GM23338 (cell line): ENCODE measurements at regions not wholly inside any gene's neighbourhood (a gene's known extent, or its start where the extent isn't known, plus 50 kb on each side); places are given as distances from the start of the nearest gene placed in this dataset.

Source experiments
- ATAC-seq: fragments of 200-7000 bp; cut with Tn5 transposase; 3 replicates; pipeline ENCODE4 v1.9.1; 2020
- DNase-seq: peaks from one replicate; pipeline ENCODE4 v3.0.0-alpha.2; 2015; ENCODE audit warnings: low spot score
- H2AFZ ChIP-seq: fragments of 200-600 bp; sonication (generic); 2 replicates; pipeline ENCODE4 v1.8.0; 2016; ENCODE audit warnings: antibody characterized with exemption, mild to moderate bottlenecking, moderate library complexity
- H3F3A ChIP-seq: fragments of 200-600 bp; sonication (generic); replicated peaks from 2 replicates; pipeline ENCODE4 v1.8.0; 2017; ENCODE audit warnings: antibody characterized with exemption, mixed run types, low read depth
- H3K27ac ChIP-seq: fragments of 200-600 bp; sonication (generic); 2 replicates; pipeline ENCODE4 v1.6.1; 2016; ENCODE audit warnings: low read depth
- H3K27me3 ChIP-seq: fragments of 200-600 bp; sonication (generic); 2 replicates; pipeline ENCODE4 v1.8.0; 2016; ENCODE audit warnings: mild to moderate bottlenecking, mixed run types, moderate library complexity; ENCODE audit not compliant: insufficient read depth
- H3K36me3 ChIP-seq: fragments of 200-600 bp; sonication (generic); 2 replicates; pipeline ENCODE4 v1.8.0; 2016; ENCODE audit warnings: mild to moderate bottlenecking; ENCODE audit not compliant: insufficient read depth
- H3K4me1 ChIP-seq: fragments of 200-600 bp; sonication (generic); 2 replicates; pipeline ENCODE4 v1.8.0; 2016; ENCODE audit warnings: mild to moderate bottlenecking, moderate library complexity; ENCODE audit not compliant: insufficient read depth
- H3K4me2 ChIP-seq: fragments of 200-600 bp; sonication (generic); 2 replicates; pipeline ENCODE4 v1.7.1; 2017; ENCODE audit warnings: mixed run types
- H3K4me3 ChIP-seq: fragments of 200-600 bp; sonication (generic); 2 replicates; pipeline ENCODE4 v1.6.1; 2016; ENCODE audit warnings: mixed run types
- H3K79me2 ChIP-seq: fragments of 200-600 bp; sonication (generic); replicated peaks from 2 replicates; pipeline ENCODE4 v1.8.0; 2017; ENCODE audit warnings: mild to moderate bottlenecking; ENCODE audit not compliant: insufficient read depth
- H3K9me2 ChIP-seq: fragments of 200-600 bp; sonication (generic); 2 replicates; pipeline ENCODE4 v1.8.0; 2017; ENCODE audit not compliant: insufficient read depth
- H4K20me1 ChIP-seq: fragments of 200-600 bp; sonication (generic); replicated peaks from 2 replicates; pipeline ENCODE4 v1.8.0; 2017; ENCODE audit warnings: mild to moderate bottlenecking; ENCODE audit not compliant: insufficient read depth
- H3K27ac Mint-ChIP-seq: 2 replicates; pipeline ENCODE4 v1.8.0; 2020; ENCODE audit warnings: inconsistent platforms, mild to moderate bottlenecking, moderate library complexity, mixed read lengths
- H3K27me3 Mint-ChIP-seq: 3 replicates; pipeline ENCODE4 v1.8.0; 2022; ENCODE audit warnings: low read depth, mild to moderate bottlenecking, moderate library complexity, mixed read lengths, inconsistent platforms; ENCODE audit not compliant: insufficient read depth, poor library complexity
- H3K36me3 Mint-ChIP-seq: 3 replicates; pipeline ENCODE4 v1.8.0; 2021; ENCODE audit warnings: low read depth, mild to moderate bottlenecking, inconsistent platforms, moderate library complexity, mixed read lengths
- H3K4me1 Mint-ChIP-seq: 3 replicates; pipeline ENCODE4 v1.8.0; 2020; ENCODE audit warnings: mild to moderate bottlenecking, inconsistent platforms, mixed read lengths
- H3K4me3 Mint-ChIP-seq: 3 replicates; pipeline ENCODE4 v1.8.0; 2021; ENCODE audit warnings: moderate library complexity, mild to moderate bottlenecking, inconsistent platforms, mixed read lengths
- H3K9me3 Mint-ChIP-seq: 3 replicates; pipeline ENCODE4 v1.8.0; 2020; ENCODE audit warnings: moderate library complexity, mild to moderate bottlenecking, inconsistent platforms, mixed read lengths
- CREB1 ChIP-seq: fragments of 250-450 bp; sonication (Bioruptor Pico); IDR thresholded peaks from 2 replicates; pipeline ENCODE4 v1.5.0; 2020; ENCODE audit warnings: low read depth, mild to moderate bottlenecking, moderate library complexity
- EZH2 ChIP-seq: fragments of 200-600 bp; sonication (generic); IDR thresholded peaks from one replicate; pipeline ENCODE4 v1.8.0; 2017; ENCODE audit warnings: antibody characterized with exemption, mild to moderate bottlenecking, low read depth; ENCODE audit not compliant: unreplicated experiment
- EZH2phosphoT487 ChIP-seq: fragments of 200-600 bp; sonication (generic); IDR thresholded peaks from one replicate; pipeline ENCODE4 v1.8.1; 2018; ENCODE audit warnings: antibody characterized with exemption; ENCODE audit not compliant: unreplicated experiment
- JUNB ChIP-seq: IDR thresholded peaks from one replicate; pipeline ENCODE4 v1.6.1; 2016; ENCODE audit warnings: antibody characterized with exemption; ENCODE audit not compliant: unreplicated experiment
- NANOG ChIP-seq: IDR thresholded peaks from 2 replicates; pipeline ENCODE4 v1.6.1; 2016; ENCODE audit warnings: antibody characterized with exemption, borderline replicate concordance
- POLR2AphosphoS5 ChIP-seq: IDR thresholded peaks from 2 replicates; pipeline ENCODE4 v1.6.1; 2016; ENCODE audit warnings: antibody characterized with exemption, low read depth
- STAT1 ChIP-seq: IDR thresholded peaks from one replicate; pipeline ENCODE4 v1.6.1; 2016; ENCODE audit warnings: antibody characterized with exemption; ENCODE audit not compliant: unreplicated experiment
- ZNF114 ChIP-seq: fragments of 250-450 bp; sonication (Bioruptor Pico); IDR thresholded peaks from 2 replicates; pipeline ENCODE4 v1.5.0; 2020; ENCODE audit warnings: mild to moderate bottlenecking, moderate library complexity
- ZNF331 ChIP-seq: fragments of 250-450 bp; sonication (Bioruptor Pico); IDR thresholded peaks from 2 replicates; pipeline ENCODE4 v1.5.0; 2020; ENCODE audit warnings: low read depth, mild to moderate bottlenecking, moderate library complexity
- TF ChIP-seq, protein P1 (sequence below): IDR thresholded peaks from one replicate; pipeline ENCODE4 v1.6.1; 2018; ENCODE audit warnings: antibody characterized with exemption; ENCODE audit not compliant: unreplicated experiment
- TF ChIP-seq, protein P2 (sequence below), 2 experiments: fragments of 200-600 bp in 1 of 2; sonication (generic) in 1 of 2; conservative IDR thresholded peaks; 2 replicates each; pipeline versions ENCODE4 v1.5.1 to v1.6.1; 2016 to 2017; ENCODE audit warnings: antibody characterized with exemption in 2 of 2, low read depth in 2 of 2, mild to moderate bottlenecking in 2 of 2, moderate library complexity in 1 of 2
- TF ChIP-seq, protein P3 (sequence below): IDR thresholded peaks from 2 replicates; pipeline ENCODE4 v1.6.1; 2016; ENCODE audit warnings: antibody characterized with exemption

DNA sequence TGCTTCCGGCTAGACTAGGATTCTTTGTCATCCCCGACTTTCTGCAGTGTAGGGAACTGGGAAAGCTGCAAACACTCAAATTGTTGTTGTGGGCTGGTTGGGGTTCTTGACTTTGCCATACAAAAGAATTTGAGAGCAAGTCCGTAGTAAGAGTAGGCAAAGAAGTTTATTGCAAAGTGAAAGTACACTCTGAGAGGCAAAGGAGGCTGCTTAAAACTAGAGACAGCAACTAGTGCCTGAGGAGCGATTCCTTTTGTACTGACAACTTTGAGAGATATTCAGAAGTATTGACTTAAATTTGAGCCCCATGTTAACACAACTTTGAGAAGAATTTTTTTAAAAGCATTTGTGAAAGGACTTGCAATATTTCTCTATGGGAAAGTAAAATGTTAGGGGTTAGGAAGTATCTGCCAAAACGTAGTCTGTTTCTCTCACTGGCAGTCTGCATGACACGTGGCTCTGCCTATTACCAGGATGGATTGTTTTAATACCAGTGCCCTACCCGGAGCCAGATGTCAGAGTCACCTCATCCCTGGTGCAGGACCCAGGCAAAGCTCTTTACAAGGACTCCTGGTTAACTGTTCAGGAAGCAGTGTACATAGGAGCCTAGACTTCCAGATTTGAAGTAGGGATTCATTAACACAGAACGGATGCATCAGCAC, 85.0 kb upstream of the CLPB start:
- no peak for DNase-seq
- Histone ChIP-seq H3K9me2 (no peaks in the 10 kb centered on the region), H3F3A (no peaks in the 10 kb centered on the region), H3K27me3 (no peaks in the 10 kb centered on the region), H4K20me1 (no peaks in the 10 kb centered on the region), H3K36me3 (no peaks in the 10 kb centered on the region), H3K4me3 (no peak overlapping the region), H3K4me1 (no peaks in the 10 kb centered on the region), H3K79me2 (no peaks in the 10 kb centered on the region), H2AFZ (peak overlapping the region; percentile 12; the same call in 1 of the 2 replicates), H3K27ac (no peak overlapping the region), H3K4me2 (no peak overlapping the region)
- Mint-ChIP-seq H3K4me3 (no peak overlapping the region), H3K27me3 (peaks cover 5% of the 10 kb centered on the region), H3K9me3 (no peaks in the 10 kb centered on the region), H3K36me3 (no peaks in the 10 kb centered on the region), H3K4me1 (no peaks in the 10 kb centered on the region), H3K27ac (no peak overlapping the region)
- TF ChIP-seq CREB1 (CRISPR knock-in tag), result no peak
- TF ChIP-seq, protein P1, sequence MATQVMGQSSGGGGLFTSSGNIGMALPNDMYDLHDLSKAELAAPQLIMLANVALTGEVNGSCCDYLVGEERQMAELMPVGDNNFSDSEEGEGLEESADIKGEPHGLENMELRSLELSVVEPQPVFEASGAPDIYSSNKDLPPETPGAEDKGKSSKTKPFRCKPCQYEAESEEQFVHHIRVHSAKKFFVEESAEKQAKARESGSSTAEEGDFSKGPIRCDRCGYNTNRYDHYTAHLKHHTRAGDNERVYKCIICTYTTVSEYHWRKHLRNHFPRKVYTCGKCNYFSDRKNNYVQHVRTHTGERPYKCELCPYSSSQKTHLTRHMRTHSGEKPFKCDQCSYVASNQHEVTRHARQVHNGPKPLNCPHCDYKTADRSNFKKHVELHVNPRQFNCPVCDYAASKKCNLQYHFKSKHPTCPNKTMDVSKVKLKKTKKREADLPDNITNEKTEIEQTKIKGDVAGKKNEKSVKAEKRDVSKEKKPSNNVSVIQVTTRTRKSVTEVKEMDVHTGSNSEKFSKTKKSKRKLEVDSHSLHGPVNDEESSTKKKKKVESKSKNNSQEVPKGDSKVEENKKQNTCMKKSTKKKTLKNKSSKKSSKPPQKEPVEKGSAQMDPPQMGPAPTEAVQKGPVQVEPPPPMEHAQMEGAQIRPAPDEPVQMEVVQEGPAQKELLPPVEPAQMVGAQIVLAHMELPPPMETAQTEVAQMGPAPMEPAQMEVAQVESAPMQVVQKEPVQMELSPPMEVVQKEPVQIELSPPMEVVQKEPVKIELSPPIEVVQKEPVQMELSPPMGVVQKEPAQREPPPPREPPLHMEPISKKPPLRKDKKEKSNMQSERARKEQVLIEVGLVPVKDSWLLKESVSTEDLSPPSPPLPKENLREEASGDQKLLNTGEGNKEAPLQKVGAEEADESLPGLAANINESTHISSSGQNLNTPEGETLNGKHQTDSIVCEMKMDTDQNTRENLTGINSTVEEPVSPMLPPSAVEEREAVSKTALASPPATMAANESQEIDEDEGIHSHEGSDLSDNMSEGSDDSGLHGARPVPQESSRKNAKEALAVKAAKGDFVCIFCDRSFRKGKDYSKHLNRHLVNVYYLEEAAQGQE, result no peak
- no peak for TF ChIP-seq EZH2phosphoT487
- TF ChIP-seq ZNF114 (CRISPR knock-in tag), result no peak
- no peak for TF ChIP-seq JUNB
- ATAC-seq, result no peak

DNA sequence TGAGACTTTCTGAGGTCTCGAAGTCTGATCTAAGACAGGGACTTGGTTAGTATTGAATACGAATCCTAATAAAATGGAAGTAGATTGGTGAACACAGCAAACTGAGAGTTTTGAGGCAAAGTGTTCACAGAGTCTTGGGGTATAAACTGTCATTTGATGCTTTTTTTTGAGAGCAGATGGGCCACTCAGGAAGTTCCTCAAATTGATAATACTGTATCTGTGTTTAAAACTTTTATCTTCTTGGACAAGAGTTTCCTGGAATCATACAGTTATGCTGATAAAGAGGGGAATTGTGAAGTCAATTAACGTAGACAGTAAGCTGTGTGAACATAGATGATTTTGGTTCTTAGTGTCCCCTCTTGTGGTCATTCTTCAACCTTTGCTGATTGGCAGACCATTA, 80.0 kb upstream of the CLPB start:
- Histone ChIP-seq H3K79me2 (no peaks in the 10 kb centered on the region), H4K20me1 (no peaks in the 10 kb centered on the region), H3K4me2 (no peak overlapping the region), H3K27me3 (no peaks in the 10 kb centered on the region), H3K4me3 (no peak overlapping the region), H3K4me1 (no peaks in the 10 kb centered on the region), H3K9me2 (no peaks in the 10 kb centered on the region), H2AFZ (no peak overlapping the region), H3K27ac (no peak overlapping the region), H3K36me3 (no peaks in the 10 kb centered on the region), H3F3A (no peaks in the 10 kb centered on the region)
- Mint-ChIP-seq H3K36me3 (peaks cover 17% of the 10 kb centered on the region), H3K4me3 (no peak overlapping the region), H3K4me1 (no peaks in the 10 kb centered on the region), H3K9me3 (peaks cover 35% of the 10 kb centered on the region), H3K27me3 (peaks cover 2% of the 10 kb centered on the region), H3K27ac (no peak overlapping the region)
- no peak for ATAC-seq
- DNase-seq, result no peak
- TF ChIP-seq STAT1, result no peak
- no peak for TF ChIP-seq EZH2
- no peak for TF ChIP-seq EZH2phosphoT487
- no peak for TF ChIP-seq ZNF331 (CRISPR knock-in tag)
- TF ChIP-seq NANOG, result no peak
- TF ChIP-seq, protein P1, result no peak
- TF ChIP-seq POLR2AphosphoS5, result no peak
- TF ChIP-seq ZNF114 (CRISPR knock-in tag), result no peak
- TF ChIP-seq, protein P2, sequence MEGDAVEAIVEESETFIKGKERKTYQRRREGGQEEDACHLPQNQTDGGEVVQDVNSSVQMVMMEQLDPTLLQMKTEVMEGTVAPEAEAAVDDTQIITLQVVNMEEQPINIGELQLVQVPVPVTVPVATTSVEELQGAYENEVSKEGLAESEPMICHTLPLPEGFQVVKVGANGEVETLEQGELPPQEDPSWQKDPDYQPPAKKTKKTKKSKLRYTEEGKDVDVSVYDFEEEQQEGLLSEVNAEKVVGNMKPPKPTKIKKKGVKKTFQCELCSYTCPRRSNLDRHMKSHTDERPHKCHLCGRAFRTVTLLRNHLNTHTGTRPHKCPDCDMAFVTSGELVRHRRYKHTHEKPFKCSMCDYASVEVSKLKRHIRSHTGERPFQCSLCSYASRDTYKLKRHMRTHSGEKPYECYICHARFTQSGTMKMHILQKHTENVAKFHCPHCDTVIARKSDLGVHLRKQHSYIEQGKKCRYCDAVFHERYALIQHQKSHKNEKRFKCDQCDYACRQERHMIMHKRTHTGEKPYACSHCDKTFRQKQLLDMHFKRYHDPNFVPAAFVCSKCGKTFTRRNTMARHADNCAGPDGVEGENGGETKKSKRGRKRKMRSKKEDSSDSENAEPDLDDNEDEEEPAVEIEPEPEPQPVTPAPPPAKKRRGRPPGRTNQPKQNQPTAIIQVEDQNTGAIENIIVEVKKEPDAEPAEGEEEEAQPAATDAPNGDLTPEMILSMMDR (conservative IDR thresholded peaks at IDR 0.05; ENCODE audit: low read depth in 2 of 2), result no peak
- TF ChIP-seq, protein P3, sequence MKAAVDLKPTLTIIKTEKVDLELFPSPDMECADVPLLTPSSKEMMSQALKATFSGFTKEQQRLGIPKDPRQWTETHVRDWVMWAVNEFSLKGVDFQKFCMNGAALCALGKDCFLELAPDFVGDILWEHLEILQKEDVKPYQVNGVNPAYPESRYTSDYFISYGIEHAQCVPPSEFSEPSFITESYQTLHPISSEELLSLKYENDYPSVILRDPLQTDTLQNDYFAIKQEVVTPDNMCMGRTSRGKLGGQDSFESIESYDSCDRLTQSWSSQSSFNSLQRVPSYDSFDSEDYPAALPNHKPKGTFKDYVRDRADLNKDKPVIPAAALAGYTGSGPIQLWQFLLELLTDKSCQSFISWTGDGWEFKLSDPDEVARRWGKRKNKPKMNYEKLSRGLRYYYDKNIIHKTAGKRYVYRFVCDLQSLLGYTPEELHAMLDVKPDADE, result no peak
- no peak for TF ChIP-seq CREB1 (CRISPR knock-in tag)
- TF ChIP-seq JUNB, result no peak
